ENCODE measurements at regions not wholly inside any gene's neighbourhood (a gene's known extent, or its start where the extent isn't known, plus 50 kb on each side); places are given as distances from the start of the nearest gene placed in this dataset.
A peak's percentile ranks its signal among the peaks of the same experiment; 100 is the strongest.
"Not testable (repeated sequence)": the region's sequence is repeated elsewhere in the genome, so short reads cannot be mapped to it uniquely, and the experiment has no call there.

DNA sequence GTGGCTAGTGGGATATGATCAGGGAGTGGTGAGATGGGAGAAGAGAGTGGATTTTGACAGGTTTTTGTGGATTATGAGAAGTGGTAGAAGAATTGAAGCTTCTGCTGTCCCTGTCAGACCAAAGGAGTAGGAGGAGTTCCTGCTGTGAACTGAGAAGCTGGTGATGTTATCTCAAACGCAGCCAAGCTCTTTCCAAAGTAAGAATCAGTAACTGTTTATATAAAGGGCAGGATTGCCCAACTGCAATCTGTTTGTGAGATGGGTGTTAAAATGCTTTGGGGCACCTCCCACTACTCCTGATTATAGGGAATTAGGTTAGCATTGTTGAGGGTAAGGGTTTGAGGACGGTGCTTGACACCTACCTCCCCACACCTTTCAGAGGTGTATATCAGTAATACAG lies 60.5 kb upstream of the USP25 start:
- DNase-seq (ENCODE audit: low read depth): peak; percentile 27

DNA sequence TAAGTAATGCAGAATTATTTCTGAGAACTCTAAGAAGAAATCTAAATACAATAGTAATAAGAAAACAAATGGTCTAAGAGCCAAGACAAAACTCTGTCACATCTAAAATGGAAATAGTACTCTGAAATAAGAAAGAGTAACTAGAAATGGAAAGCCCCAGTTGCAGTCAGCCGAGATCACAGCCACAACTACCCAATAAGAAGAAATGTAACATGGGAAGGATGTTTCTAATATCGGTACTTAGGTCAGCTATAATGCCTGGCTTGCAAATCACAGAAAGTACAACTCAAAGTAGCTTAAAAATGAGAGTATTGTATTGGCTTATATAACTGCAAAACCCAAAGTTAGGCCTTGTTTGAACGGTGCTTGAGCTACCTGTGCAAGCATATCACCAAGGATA lies 58.6 kb upstream of the USP25 start:
- no peak for DNase-seq (ENCODE audit: low read depth)

DNA sequence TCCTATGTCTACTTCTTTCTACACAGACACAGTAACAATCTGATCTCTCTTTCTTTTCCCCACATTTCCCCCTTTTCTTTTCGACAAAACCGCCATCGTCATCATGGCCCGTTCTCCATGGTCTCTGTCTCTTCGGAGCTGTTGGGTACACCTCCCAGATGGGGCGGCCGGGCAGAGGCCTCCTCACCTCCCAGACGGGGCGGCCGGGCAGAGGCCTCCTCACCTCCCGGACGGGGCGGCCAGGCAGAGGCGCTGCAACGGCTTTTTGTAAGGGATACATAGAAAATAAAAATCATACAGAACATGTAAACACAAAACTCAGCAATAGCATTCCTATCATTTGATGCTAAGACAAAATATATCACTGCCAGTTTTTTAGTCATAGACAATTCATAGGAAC lies 57.2 kb upstream of the USP25 start:
- DNase-seq (ENCODE audit: low read depth): not testable (repeated sequence)

DNA sequence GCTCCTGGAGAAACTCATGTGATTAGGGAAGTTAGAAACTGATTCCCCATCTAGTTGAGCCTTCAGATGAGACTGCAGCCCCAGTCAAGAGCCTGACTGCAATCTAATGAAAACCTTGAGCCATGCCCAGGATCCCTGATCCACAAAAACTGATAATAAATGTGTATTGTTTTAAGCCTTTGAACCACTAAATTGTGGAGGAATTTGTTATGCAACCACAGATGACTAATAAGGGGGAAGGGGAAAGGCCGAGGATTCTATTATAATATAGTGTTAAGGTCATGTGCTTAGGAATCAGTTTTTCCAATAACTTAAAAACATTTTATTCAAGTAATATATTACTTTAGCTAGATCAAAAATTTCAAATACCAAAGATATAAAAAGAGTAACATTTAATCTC lies 52.8 kb upstream of the USP25 start:
- peak; percentile 32 for DNase-seq (ENCODE audit: low read depth)

DNA sequence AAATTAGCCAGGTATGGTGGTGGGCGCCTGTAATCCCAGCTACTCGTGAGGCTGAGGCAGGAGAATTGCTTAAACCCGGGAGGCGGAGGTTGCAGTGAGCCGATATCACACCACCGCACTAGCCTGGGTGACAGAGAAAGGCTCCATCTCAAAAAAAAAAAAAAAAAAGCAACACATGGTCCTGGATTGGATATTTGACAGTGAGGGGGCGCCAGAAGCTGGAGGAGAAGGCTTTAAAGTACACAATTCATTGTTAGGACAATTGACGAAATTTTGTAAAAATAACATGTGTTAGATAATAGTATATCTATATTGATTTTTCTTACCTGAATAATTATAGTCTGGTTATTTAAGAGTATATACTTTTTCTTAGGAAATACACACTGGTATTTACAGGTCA lies 50.2 kb upstream of the USP25 start:
- DNase-seq (ENCODE audit: low read depth): no peak
